HEK293 (cell line): ENCODE measurements at regions not wholly inside any gene's neighbourhood (a gene's known extent, or its start where the extent isn't known, plus 50 kb on each side); places are given as distances from the start of the nearest gene placed in this dataset.
A peak's percentile ranks its signal among the peaks of the same experiment; 100 is the strongest.

Source experiments
- CTCF ChIA-PET: fragments of 350-600 bp; formaldehyde crosslinking; extraction: SDS; loops from one replicate; lab custom pipeline; 2021; ENCODE audit warnings: antibody characterized with exemption; lab: Yijun Ruan, JAX
- POLR2A ChIA-PET: fragments of 300-600 bp; formaldehyde crosslinking; extraction: SDS; loops from one replicate; lab custom pipeline; 2020; ENCODE audit warnings: antibody characterized with exemption, inconsistent platforms; lab: Yijun Ruan, JAX
- H3K27ac ChIP-seq: fragments of 200-500 bp; sonication (Bioruptor generic); 2 replicates; pipeline ENCODE4 v1.5.1; 2014; ENCODE audit warnings: low read depth, low read length, control low read depth, inconsistent platforms; ENCODE audit errors: extremely low read depth
- H3K36me3 ChIP-seq, 2 experiments: fragments of 200-500 bp in 1 of 2; sonication (Bioruptor generic) in 1 of 2; 1 replicate in 1 of 2; 2 replicates in 1 of 2; pipeline ENCODE4 v1.5.1; 2014 to 2017; ENCODE audit warnings: inconsistent platforms in 2 of 2, low read length in 2 of 2; ENCODE audit not compliant: control insufficient read depth in 2 of 2, insufficient read depth in 1 of 2
- H3K4me1 ChIP-seq: fragments of 200-500 bp; sonication (Bioruptor generic); 2 replicates; pipeline ENCODE4 v1.5.1; 2014; ENCODE audit warnings: mild to moderate bottlenecking, low read length, inconsistent platforms; ENCODE audit not compliant: control insufficient read depth, insufficient read depth
- H3K4me3 ChIP-seq: 2 replicates; pipeline ENCODE4 v1.5.1; 2011; ENCODE audit warnings: low read depth, mild to moderate bottlenecking, control low read depth, low read length, moderate library complexity
- H3K9me3 ChIP-seq: fragments of 200-500 bp; sonication (Bioruptor generic); 2 replicates; pipeline ENCODE4 v1.5.1; 2014; ENCODE audit warnings: low read depth, low read length, inconsistent platforms; ENCODE audit not compliant: control insufficient read depth, insufficient read depth
- FEZF1 ChIP-seq: fragments of 450-650 bp; formaldehyde crosslinking; IDR thresholded peaks from 2 replicates; pipeline ENCODE4 v1.5.1; 2016; ENCODE audit warnings: missing biosample characterization, missing genetic modification characterization
- GLI2 ChIP-seq: fragments of 450-650 bp; formaldehyde crosslinking; IDR thresholded peaks from 2 replicates; pipeline ENCODE4; 2017; ENCODE audit warnings: missing biosample characterization, missing genetic modification characterization, low read depth, borderline replicate concordance
- GLIS1 ChIP-seq: fragments of 450-650 bp; formaldehyde crosslinking; IDR thresholded peaks from 2 replicates; pipeline ENCODE4 v1.5.1; 2016; ENCODE audit warnings: missing biosample characterization, missing genetic modification characterization
- HOXD13 ChIP-seq: sonication (generic); formaldehyde crosslinking; IDR thresholded peaks from 2 replicates; pipeline ENCODE4 v1.8.0; 2022; ENCODE audit warnings: missing genetic modification reagents, borderline replicate concordance
- IKZF3 ChIP-seq: fragments of 450-650 bp; IDR thresholded peaks from 2 replicates; pipeline ENCODE4 v1.5.0; 2018; ENCODE audit warnings: missing biosample characterization, mild to moderate bottlenecking, missing genetic modification characterization, moderate library complexity
- KLF10 ChIP-seq: fragments of 450-650 bp; IDR thresholded peaks from 2 replicates; pipeline ENCODE4 v1.5.1; 2018; ENCODE audit warnings: missing biosample characterization, mild to moderate bottlenecking, missing genetic modification characterization
- KLF8 ChIP-seq: fragments of 450-650 bp; formaldehyde crosslinking; IDR thresholded peaks from 2 replicates; pipeline ENCODE4 v1.5.1; 2016; ENCODE audit warnings: missing biosample characterization, missing genetic modification characterization
- OSR2 ChIP-seq: fragments of 450-650 bp; formaldehyde crosslinking; IDR thresholded peaks from 2 replicates; pipeline ENCODE4 v1.5.1; 2016; ENCODE audit warnings: missing biosample characterization, missing genetic modification characterization
- SP7 ChIP-seq: fragments of 450-650 bp; formaldehyde crosslinking; IDR thresholded peaks from 2 replicates; pipeline ENCODE4 v1.5.1; 2016; ENCODE audit warnings: missing biosample characterization, missing genetic modification characterization
- WT1 ChIP-seq: fragments of 450-650 bp; formaldehyde crosslinking; IDR thresholded peaks from 2 replicates; pipeline ENCODE4 v1.5.1; 2016; ENCODE audit warnings: missing biosample characterization, missing genetic modification characterization
- ZBTB21 ChIP-seq: fragments of 450-650 bp; formaldehyde crosslinking; IDR thresholded peaks from 2 replicates; pipeline ENCODE4 v1.5.1; 2017; ENCODE audit warnings: missing biosample characterization, missing genetic modification characterization
- ZEB2 ChIP-seq: fragments of 450-650 bp; formaldehyde crosslinking; IDR thresholded peaks from 2 replicates; pipeline ENCODE4 v1.5.1; 2016; ENCODE audit warnings: missing biosample characterization, missing genetic modification characterization
- ZIC2 ChIP-seq: fragments of 450-650 bp; formaldehyde crosslinking; IDR thresholded peaks from 2 replicates; pipeline ENCODE4 v1.5.1; 2016; ENCODE audit warnings: missing biosample characterization, missing genetic modification characterization
- ZNF184 ChIP-seq: fragments of 450-650 bp; IDR thresholded peaks from 2 replicates; pipeline ENCODE4 v1.5.1; 2018; ENCODE audit warnings: missing biosample characterization, mild to moderate bottlenecking, missing genetic modification characterization
- ZNF223 ChIP-seq: fragments of 450-650 bp; formaldehyde crosslinking; IDR thresholded peaks from 2 replicates; pipeline ENCODE4 v1.5.1; 2016; ENCODE audit warnings: missing biosample characterization, missing genetic modification characterization
- ZNF24 ChIP-seq: fragments of 450-650 bp; formaldehyde crosslinking; IDR thresholded peaks from 2 replicates; pipeline ENCODE4 v1.5.1; 2016; ENCODE audit warnings: missing biosample characterization, missing genetic modification characterization
- ZNF341 ChIP-seq: fragments of 450-650 bp; formaldehyde crosslinking; IDR thresholded peaks from 2 replicates; pipeline ENCODE4; 2016; ENCODE audit warnings: low read depth, missing biosample characterization, missing genetic modification characterization
- ZNF350 ChIP-seq: fragments of 450-650 bp; formaldehyde crosslinking; IDR thresholded peaks from 2 replicates; pipeline ENCODE4 v1.5.0; 2017; ENCODE audit warnings: missing biosample characterization, mild to moderate bottlenecking, missing genetic modification characterization
- ZNF391 ChIP-seq: fragments of 450-650 bp; formaldehyde crosslinking; IDR thresholded peaks from 2 replicates; pipeline ENCODE4 v1.5.1; 2016; ENCODE audit warnings: low read depth, missing biosample characterization, missing genetic modification characterization, borderline replicate concordance
- ZNF549 ChIP-seq: fragments of 450-650 bp; IDR thresholded peaks from 2 replicates; pipeline ENCODE4 v1.5.1; 2018; ENCODE audit warnings: missing biosample characterization, missing genetic modification characterization, mild to moderate bottlenecking, inconsistent platforms, moderate library complexity
- ZNF558 ChIP-seq: fragments of 450-650 bp; formaldehyde crosslinking; IDR thresholded peaks from 2 replicates; pipeline ENCODE4 v1.5.1; 2016; ENCODE audit warnings: missing biosample characterization, missing genetic modification characterization
- ZNF624 ChIP-seq: fragments of 450-650 bp; formaldehyde crosslinking; IDR thresholded peaks from 2 replicates; pipeline ENCODE4 v1.5.1; 2017; ENCODE audit warnings: missing biosample characterization, missing genetic modification characterization
- ZNF629 ChIP-seq: fragments of 450-650 bp; formaldehyde crosslinking; IDR thresholded peaks from 2 replicates; pipeline ENCODE4 v1.5.1; 2017; ENCODE audit warnings: missing biosample characterization, missing genetic modification characterization
- ZNF837 ChIP-seq: fragments of 450-650 bp; formaldehyde crosslinking; IDR thresholded peaks from 2 replicates; pipeline ENCODE4 v1.5.1; 2016; ENCODE audit warnings: missing biosample characterization, missing genetic modification characterization
- ZNF843 ChIP-seq: fragments of 450-650 bp; formaldehyde crosslinking; IDR thresholded peaks from 2 replicates; pipeline ENCODE4 v1.5.1; 2016; ENCODE audit warnings: missing biosample characterization, missing genetic modification characterization
- ZSCAN23 ChIP-seq: fragments of 450-650 bp; formaldehyde crosslinking; IDR thresholded peaks from 2 replicates; pipeline ENCODE4 v1.5.1; 2016; ENCODE audit warnings: missing biosample characterization, missing genetic modification characterization
- TF ChIP-seq, protein P1 (sequence below): fragments of 450-650 bp; formaldehyde crosslinking; IDR thresholded peaks from 2 replicates; pipeline ENCODE4 v1.5.1; 2017; ENCODE audit warnings: missing biosample characterization, missing genetic modification characterization
- TF ChIP-seq, protein P2 (sequence below): fragments of 450-650 bp; formaldehyde crosslinking; IDR thresholded peaks from 2 replicates; pipeline ENCODE4 v1.5.1; 2017; ENCODE audit warnings: missing biosample characterization, missing genetic modification characterization
- TF ChIP-seq, protein P3 (sequence below): fragments of 450-650 bp; formaldehyde crosslinking; IDR thresholded peaks from 2 replicates; pipeline ENCODE4 v1.5.1; 2016; ENCODE audit warnings: missing biosample characterization, missing genetic modification characterization
- TF ChIP-seq, protein P4 (sequence below): fragments of 450-650 bp; formaldehyde crosslinking; IDR thresholded peaks from 2 replicates; pipeline ENCODE4 v1.5.1; 2016; ENCODE audit warnings: missing biosample characterization, missing genetic modification characterization

DNA sequence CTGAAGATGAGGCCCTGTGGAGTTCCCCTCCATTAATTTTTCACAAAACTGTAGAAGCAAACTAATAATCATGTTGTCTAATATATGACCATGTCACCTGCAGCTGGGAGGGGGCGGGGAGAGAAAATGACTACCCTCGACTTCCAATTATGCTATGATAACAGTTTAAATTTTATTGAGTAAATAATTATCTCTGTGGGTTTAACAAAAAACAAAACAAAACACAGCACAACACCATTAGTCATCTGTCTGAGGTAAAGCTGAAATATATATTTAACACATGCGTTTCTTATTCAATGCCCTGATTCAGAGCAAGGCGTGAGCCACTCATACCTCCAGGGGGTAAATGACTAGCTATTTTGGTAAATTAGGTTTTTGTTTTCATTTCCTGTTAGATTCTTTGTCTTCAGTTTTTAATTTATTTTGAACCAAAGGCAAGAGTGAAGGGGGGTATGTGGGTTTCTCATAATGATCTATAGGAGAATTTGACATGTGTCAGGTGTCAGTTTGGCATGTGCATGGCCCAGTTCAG is 77.4 kb upstream of the ZCCHC2 start:
- H3K27ac ChIP-seq, result no peak overlapping the region
- ChIA-PET CTCF (interaction anchor here (0.5 to 1.6 kb wide), 2 partner anchors 10 to 20 kb away, joined by 3 to 10 read pairs; no protein-coding TSS in a partner anchor), POLR2A (no interaction called here)
- no peaks in the 10 kb centered on the region for H3K36me3 ChIP-seq
- H3K4me1 ChIP-seq, result peaks cover 10% of the 10 kb centered on the region
- peak; percentile 45 for TF ChIP-seq ZEB2 (tag by site-specific recombination)
- TF ChIP-seq SP7 (tag by site-specific recombination), result peak; percentile 100
- TF ChIP-seq, protein P1, sequence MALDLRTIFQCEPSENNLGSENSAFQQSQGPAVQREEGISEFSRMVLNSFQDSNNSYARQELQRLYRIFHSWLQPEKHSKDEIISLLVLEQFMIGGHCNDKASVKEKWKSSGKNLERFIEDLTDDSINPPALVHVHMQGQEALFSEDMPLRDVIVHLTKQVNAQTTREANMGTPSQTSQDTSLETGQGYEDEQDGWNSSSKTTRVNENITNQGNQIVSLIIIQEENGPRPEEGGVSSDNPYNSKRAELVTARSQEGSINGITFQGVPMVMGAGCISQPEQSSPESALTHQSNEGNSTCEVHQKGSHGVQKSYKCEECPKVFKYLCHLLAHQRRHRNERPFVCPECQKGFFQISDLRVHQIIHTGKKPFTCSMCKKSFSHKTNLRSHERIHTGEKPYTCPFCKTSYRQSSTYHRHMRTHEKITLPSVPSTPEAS (tag by site-specific recombination), result no peak
- peak; percentile 56 for TF ChIP-seq ZIC2 (tag by site-specific recombination)
- peak; percentile 24; the same call in 1 of the 2 replicates for TF ChIP-seq ZNF184 (tag by site-specific recombination)
- no peak for TF ChIP-seq ZNF837 (tag by site-specific recombination)
- peak; percentile 74 for TF ChIP-seq WT1 (tag by site-specific recombination)
- TF ChIP-seq, protein P2, sequence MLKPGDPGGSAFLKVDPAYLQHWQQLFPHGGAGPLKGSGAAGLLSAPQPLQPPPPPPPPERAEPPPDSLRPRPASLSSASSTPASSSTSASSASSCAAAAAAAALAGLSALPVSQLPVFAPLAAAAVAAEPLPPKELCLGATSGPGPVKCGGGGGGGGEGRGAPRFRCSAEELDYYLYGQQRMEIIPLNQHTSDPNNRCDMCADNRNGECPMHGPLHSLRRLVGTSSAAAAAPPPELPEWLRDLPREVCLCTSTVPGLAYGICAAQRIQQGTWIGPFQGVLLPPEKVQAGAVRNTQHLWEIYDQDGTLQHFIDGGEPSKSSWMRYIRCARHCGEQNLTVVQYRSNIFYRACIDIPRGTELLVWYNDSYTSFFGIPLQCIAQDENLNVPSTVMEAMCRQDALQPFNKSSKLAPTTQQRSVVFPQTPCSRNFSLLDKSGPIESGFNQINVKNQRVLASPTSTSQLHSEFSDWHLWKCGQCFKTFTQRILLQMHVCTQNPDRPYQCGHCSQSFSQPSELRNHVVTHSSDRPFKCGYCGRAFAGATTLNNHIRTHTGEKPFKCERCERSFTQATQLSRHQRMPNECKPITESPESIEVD (tag by site-specific recombination), result peak; percentile 73
- peak; percentile 61; the same call in 1 of the 2 replicates for TF ChIP-seq ZNF629
- no peak for TF ChIP-seq ZNF341 (tag by site-specific recombination)
- peak; percentile 62; the same call in 1 of the 2 replicates for TF ChIP-seq KLF10
- 0 out of 2 replicates have a peak, but pooled peaks have one; percentile 12 for TF ChIP-seq KLF8 (tag by site-specific recombination)
- TF ChIP-seq GLI2, result peak; percentile 34; the same call in 1 of the 2 replicates
- no peak for TF ChIP-seq IKZF3
- TF ChIP-seq, protein P3, sequence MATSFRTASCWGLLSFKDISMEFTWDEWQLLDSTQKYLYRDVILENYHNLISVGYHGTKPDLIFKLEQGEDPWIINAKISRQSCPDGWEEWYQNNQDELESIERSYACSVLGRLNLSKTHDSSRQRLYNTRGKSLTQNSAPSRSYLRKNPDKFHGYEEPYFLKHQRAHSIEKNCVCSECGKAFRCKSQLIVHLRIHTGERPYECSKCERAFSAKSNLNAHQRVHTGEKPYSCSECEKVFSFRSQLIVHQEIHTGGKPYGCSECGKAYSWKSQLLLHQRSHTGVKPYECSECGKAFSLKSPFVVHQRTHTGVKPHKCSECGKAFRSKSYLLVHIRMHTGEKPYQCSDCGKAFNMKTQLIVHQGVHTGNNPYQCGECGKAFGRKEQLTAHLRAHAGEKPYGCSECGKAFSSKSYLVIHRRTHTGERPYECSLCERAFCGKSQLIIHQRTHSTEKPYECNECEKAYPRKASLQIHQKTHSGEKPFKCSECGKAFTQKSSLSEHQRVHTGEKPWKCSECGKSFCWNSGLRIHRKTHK (tag by site-specific recombination), result no peak
- TF ChIP-seq ZNF223 (tag by site-specific recombination), result no peak
- TF ChIP-seq, protein P4, sequence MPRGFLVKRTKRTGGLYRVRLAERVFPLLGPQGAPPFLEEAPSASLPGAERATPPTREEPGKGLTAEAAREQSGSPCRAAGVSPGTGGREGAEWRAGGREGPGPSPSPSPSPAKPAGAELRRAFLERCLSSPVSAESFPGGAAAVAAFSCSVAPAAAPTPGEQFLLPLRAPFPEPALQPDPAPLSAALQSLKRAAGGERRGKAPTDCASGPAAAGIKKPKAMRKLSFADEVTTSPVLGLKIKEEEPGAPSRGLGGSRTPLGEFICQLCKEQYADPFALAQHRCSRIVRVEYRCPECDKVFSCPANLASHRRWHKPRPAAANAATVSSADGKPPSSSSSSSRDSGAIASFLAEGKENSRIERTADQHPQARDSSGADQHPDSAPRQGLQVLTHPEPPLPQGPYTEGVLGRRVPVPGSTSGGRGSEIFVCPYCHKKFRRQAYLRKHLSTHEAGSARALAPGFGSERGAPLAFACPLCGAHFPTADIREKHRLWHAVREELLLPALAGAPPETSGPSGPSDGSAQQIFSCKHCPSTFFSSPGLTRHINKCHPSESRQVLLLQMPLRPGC (tag by site-specific recombination), result peak; percentile 59; the same call in 1 of the 2 replicates
- no peak for TF ChIP-seq ZBTB21 (tag by site-specific recombination)
- no peak for TF ChIP-seq ZNF549 (tag by site-specific recombination)
- TF ChIP-seq GLIS1 (tag by site-specific recombination), result peak; percentile 30; the same call in 1 of the 2 replicates
- TF ChIP-seq FEZF1, result peak; percentile 40; the same call in 1 of the 2 replicates
- TF ChIP-seq ZNF24 (tag by site-specific recombination), result 0 out of 2 replicates have a peak, but pooled peaks have one; percentile 35
- TF ChIP-seq ZNF558 (tag by site-specific recombination), result no peak
- no peak for TF ChIP-seq ZSCAN23 (tag by site-specific recombination)
- TF ChIP-seq ZNF350 (tag by site-specific recombination), result 0 out of 2 replicates have a peak, but pooled peaks have one; percentile 9
- TF ChIP-seq HOXD13 (CRISPR knock-in tag), result no peak
- no peak for TF ChIP-seq ZNF624 (tag by site-specific recombination)
- TF ChIP-seq ZNF843 (tag by site-specific recombination), result peak; percentile 44; the same call in 1 of the 2 replicates
- peak; percentile 66; the same call in 1 of the 2 replicates for TF ChIP-seq OSR2 (tag by site-specific recombination)
- no peak for TF ChIP-seq ZNF391 (tag by site-specific recombination)
- no peak overlapping the region for H3K4me3 ChIP-seq
- H3K9me3 ChIP-seq, result no peaks in the 10 kb centered on the region
